H9 (cell line): ENCODE measurements at regions not wholly inside any gene's neighbourhood (a gene's known extent, or its start where the extent isn't known, plus 50 kb on each side); places are given as distances from the start of the nearest gene placed in this dataset.

Experiments used
- DNase-seq: peaks from one replicate; pipeline ENCODE4 v3.0.0-alpha.2; 2017
- H2AFZ ChIP-seq: one replicate; pipeline ENCODE4 v1.6.1; 2013; ENCODE audit warnings: mild to moderate bottlenecking, low read length, control low read depth, moderate library complexity
- H2AK5ac ChIP-seq: 2 replicates; pipeline ENCODE4 v1.6.1; 2013; ENCODE audit warnings: low read length, control low read depth, mixed read lengths; ENCODE audit not compliant: insufficient read length
- H2BK120ac ChIP-seq: one replicate; pipeline ENCODE4 v1.6.1; 2013; ENCODE audit warnings: low read depth, mild to moderate bottlenecking, low read length, control low read depth, inconsistent platforms; ENCODE audit not compliant: poor library complexity, severe bottlenecking
- H2BK12ac ChIP-seq: 2 replicates; pipeline ENCODE4 v1.6.1; 2013; ENCODE audit warnings: low read length, control low read depth, mixed read lengths, low read depth; ENCODE audit not compliant: insufficient read length
- H2BK15ac ChIP-seq: 2 replicates; pipeline ENCODE4 v1.6.1; 2013; ENCODE audit warnings: low read depth, low read length, control low read depth
- H2BK20ac ChIP-seq: one replicate; pipeline ENCODE4 v1.6.1; 2013; ENCODE audit warnings: low read depth, mild to moderate bottlenecking, low read length, control low read depth, inconsistent platforms; ENCODE audit not compliant: poor library complexity, severe bottlenecking
- H2BK5ac ChIP-seq: 2 replicates; pipeline ENCODE4 v1.6.1; 2013; ENCODE audit warnings: low read length, control low read depth, mixed read lengths; ENCODE audit not compliant: insufficient read length
- H3K14ac ChIP-seq: 2 replicates; pipeline ENCODE4 v1.6.1; 2013; ENCODE audit warnings: low read length, control low read depth; ENCODE audit not compliant: insufficient read depth
- H3K18ac ChIP-seq: 2 replicates; pipeline ENCODE4 v1.6.1; 2013; ENCODE audit warnings: low read depth, mild to moderate bottlenecking, mixed read lengths, low read length, control low read depth; ENCODE audit not compliant: insufficient read length
- H3K23ac ChIP-seq: 2 replicates; pipeline ENCODE4 v1.6.1; 2013; ENCODE audit warnings: low read length, control low read depth, mixed read lengths, low read depth; ENCODE audit not compliant: insufficient read length
- H3K23me2 ChIP-seq: 2 replicates; pipeline ENCODE4 v1.6.1; 2013; ENCODE audit warnings: low read depth, mild to moderate bottlenecking, mixed read lengths, low read length, control low read depth; ENCODE audit not compliant: insufficient read length, poor library complexity, severe bottlenecking
- H3K27ac ChIP-seq: 2 replicates; pipeline ENCODE4 v1.5.1; 2013; ENCODE audit warnings: low read length, control low read depth, mixed read lengths, low read depth; ENCODE audit not compliant: insufficient read length
- H3K27me3 ChIP-seq: 2 replicates; pipeline ENCODE4 v1.6.1; 2013; ENCODE audit warnings: low read length, control low read depth, inconsistent platforms; ENCODE audit not compliant: insufficient read depth
- H3K4ac ChIP-seq: 2 replicates; pipeline ENCODE4 v1.6.1; 2013; ENCODE audit warnings: low read depth, mild to moderate bottlenecking, control low read depth, inconsistent platforms, low read length, moderate library complexity
- H3K4me1 ChIP-seq: 2 replicates; pipeline ENCODE4 v1.6.1; 2013; ENCODE audit warnings: low read length, control low read depth, inconsistent platforms; ENCODE audit not compliant: insufficient read depth
- H3K4me2 ChIP-seq: 2 replicates; pipeline ENCODE4 v1.6.1; 2013; ENCODE audit warnings: low read length, control low read depth, mixed read lengths; ENCODE audit not compliant: insufficient read length, insufficient read depth
- H3K56ac ChIP-seq: 2 replicates; pipeline ENCODE4 v1.6.1; 2013; ENCODE audit warnings: low read depth, mild to moderate bottlenecking, mixed read lengths, low read length, control low read depth; ENCODE audit not compliant: insufficient read length
- H3K79me1 ChIP-seq: 2 replicates; pipeline ENCODE4 v1.6.1; 2013; ENCODE audit warnings: low read depth, mild to moderate bottlenecking, moderate library complexity, low read length, control low read depth, inconsistent platforms; ENCODE audit not compliant: insufficient read depth, poor library complexity, severe bottlenecking
- H3K79me2 ChIP-seq: 2 replicates; pipeline ENCODE4 v1.6.1; 2013; ENCODE audit warnings: low read length, control low read depth, inconsistent platforms; ENCODE audit not compliant: insufficient read depth
- H3K9ac ChIP-seq: 2 replicates; pipeline ENCODE4 v1.6.1; 2013; ENCODE audit warnings: low read length, control low read depth, mixed read lengths; ENCODE audit not compliant: insufficient read length; ENCODE audit errors: extremely low read depth
- H3K9me3 ChIP-seq: one replicate; pipeline ENCODE4 v1.6.1; 2013; ENCODE audit warnings: low read depth, low read length, inconsistent platforms; ENCODE audit not compliant: control insufficient read depth
- H3T11ph ChIP-seq: one replicate; pipeline ENCODE4 v1.6.1; 2013; ENCODE audit warnings: mild to moderate bottlenecking, low read length, control low read depth, inconsistent platforms
- H4K20me1 ChIP-seq: one replicate; pipeline ENCODE4 v1.6.1; 2013; ENCODE audit not compliant: control insufficient read depth, insufficient read length, insufficient read depth
- H4K5ac ChIP-seq: 2 replicates; pipeline ENCODE4 v1.6.1; 2013; ENCODE audit warnings: low read depth, mild to moderate bottlenecking, mixed read lengths, low read length, control low read depth; ENCODE audit not compliant: insufficient read length
- H4K8ac ChIP-seq: replicated peaks from 2 replicates; pipeline ENCODE4 v1.6.1; 2013; ENCODE audit warnings: low read length, control low read depth, mixed read lengths, low read depth; ENCODE audit not compliant: insufficient read length
- H4K91ac ChIP-seq: 2 replicates; pipeline ENCODE4 v1.6.1; 2013; ENCODE audit warnings: low read depth, mild to moderate bottlenecking, moderate library complexity, mixed read lengths, low read length, control low read depth; ENCODE audit not compliant: insufficient read length
- H3K27ac Mint-ChIP-seq, 3 experiments: 2 replicates in 2 of 3; 3 replicates in 1 of 3; pipeline ENCODE4 v1.8.0; 2020 to 2021; ENCODE audit warnings: mixed read lengths in 3 of 3, mild to moderate bottlenecking in 1 of 3, moderate library complexity in 1 of 3
- H3K27me3 Mint-ChIP-seq: 2 replicates; pipeline ENCODE4 v1.8.0; 2021; ENCODE audit warnings: low read depth, mild to moderate bottlenecking, moderate library complexity, mixed read lengths
- H3K36me3 Mint-ChIP-seq, 3 experiments: 2 replicates in 2 of 3; 3 replicates in 1 of 3; pipeline ENCODE4 v1.8.0; 2020 to 2021; ENCODE audit warnings: low read depth in 3 of 3, mixed read lengths in 3 of 3; ENCODE audit not compliant: insufficient read depth in 1 of 3
- H3K4me1 Mint-ChIP-seq, 2 experiments: 2 replicates each; pipeline ENCODE4 v1.8.0; 2020; ENCODE audit warnings: mixed read lengths in 2 of 2
- H3K4me3 Mint-ChIP-seq, 2 experiments: 2 replicates in 1 of 2; 3 replicates in 1 of 2; pipeline ENCODE4 v1.8.0; 2020 to 2021; ENCODE audit warnings: mild to moderate bottlenecking in 2 of 2, mixed read lengths in 2 of 2, moderate library complexity in 1 of 2
- H3K9me3 Mint-ChIP-seq, 2 experiments: 2 replicates in 1 of 2; 3 replicates in 1 of 2; pipeline ENCODE4 v1.8.0; 2020; ENCODE audit warnings: mild to moderate bottlenecking in 2 of 2, mixed read lengths in 2 of 2, moderate library complexity in 1 of 2
- CTCF ChIP-seq: fragments of 200-600 bp; sonication (generic); conservative IDR thresholded peaks from 3 replicates; pipeline ENCODE4 v1.8.0; 2021; ENCODE audit warnings: antibody characterized with exemption, mild to moderate bottlenecking
- WGBS: extraction: QIAGEN DNeasy Blood & Tissue Kit; methylation state at CpG from one replicate; pipeline ENCODE4 v1.1.7; 2013; ENCODE audit warnings: missing lambda C conversion rate, low lambda C conversion rate, mixed read lengths; ENCODE audit not compliant: insufficient read length; ENCODE audit errors: extremely low coverage; 5-methylcytosine and 5-hydroxymethylcytosine counted together

GRCh38 chr4:42712854-42713253 lies 55.9 kb upstream of the ATP8A1 start:
- WGBS, result no CpG with 5 or more reads among the region's 2 CpGs
- Mint-ChIP-seq H3K4me1 (peaks cover 25 to 26% of the 10 kb centered on the region in 2 experiments), H3K36me3 (no peaks in the 10 kb centered on the region; a peak in 1 of 7 replicates), H3K4me3 (no peak overlapping the region), H3K27ac (no peak overlapping the region; a peak in 1 of 7 replicates), H3K27me3 (no peaks in the 10 kb centered on the region), H3K9me3 (no peaks in the 10 kb centered on the region)
- H4K20me1 ChIP-seq, result no peaks in the 10 kb centered on the region
- DNase-seq, result no peak
- no peak overlapping the region for H2BK20ac ChIP-seq
- no peak overlapping the region for H4K8ac ChIP-seq
- H3K79me1 ChIP-seq, result no peaks in the 10 kb centered on the region
- H3K4ac ChIP-seq, result no peak overlapping the region
- H4K91ac ChIP-seq, result no peak overlapping the region
- H3K23me2 ChIP-seq, result no peaks in the 10 kb centered on the region
- no peak overlapping the region for H3K4me2 ChIP-seq
- H2BK15ac ChIP-seq, result no peak overlapping the region
- H3K23ac ChIP-seq, result no peak overlapping the region
- no peak overlapping the region for H2BK5ac ChIP-seq
- no peak overlapping the region for H2AFZ ChIP-seq
- no peak overlapping the region for H3K18ac ChIP-seq
- H3K79me2 ChIP-seq, result no peaks in the 10 kb centered on the region
- peaks cover 4% of the 10 kb centered on the region; the same call in 1 of the 2 replicates for H3K4me1 ChIP-seq
- H3K14ac ChIP-seq, result no peak overlapping the region
- no peak overlapping the region for H4K5ac ChIP-seq
- no peak overlapping the region for H3K9ac ChIP-seq
- no peaks in the 10 kb centered on the region for H3K27me3 ChIP-seq
- no peak overlapping the region for H2AK5ac ChIP-seq
- H3K9me3 ChIP-seq, result no peaks in the 10 kb centered on the region
- no peak overlapping the region for H3T11ph ChIP-seq
- no peak overlapping the region for H2BK12ac ChIP-seq
- H3K27ac ChIP-seq, result no peak overlapping the region
- TF ChIP-seq CTCF, result no peak
- no peak overlapping the region for H3K56ac ChIP-seq
- H2BK120ac ChIP-seq, result no peak overlapping the region
